Skeletal muscle tissue (tissue), 3 donors: ENCODE measurements at regions not wholly inside any gene's neighbourhood (a gene's known extent, or its start where the extent isn't known, plus 50 kb on each side); places are given as distances from the start of the nearest gene placed in this dataset.

Source experiments
- H3K27ac ChIP-seq: one replicate; pipeline ENCODE4 v1.7.0; 2013; ENCODE audit warnings: mild to moderate bottlenecking, low read depth, low read length, inconsistent platforms
- H3K27me3 ChIP-seq, 3 donors: one replicate each; pipeline ENCODE4 v1.7.0; 2013; ENCODE audit warnings: low read length in 3 of 3; ENCODE audit not compliant: control insufficient read depth in 3 of 3, insufficient read depth in 3 of 3
- H3K36me3 ChIP-seq, 3 donors: one replicate each; pipeline ENCODE4 v1.7.0; 2013; ENCODE audit warnings: low read length in 3 of 3; ENCODE audit not compliant: control insufficient read depth in 3 of 3, insufficient read depth in 3 of 3
- H3K4me1 ChIP-seq, 3 donors: one replicate each; pipeline ENCODE4 v1.7.0; 2013; ENCODE audit warnings: low read length in 3 of 3, mild to moderate bottlenecking in 3 of 3; ENCODE audit not compliant: control insufficient read depth in 3 of 3, insufficient read depth in 3 of 3
- H3K4me3 ChIP-seq, 3 donors: one replicate each; pipeline ENCODE4 v1.7.0; 2013; ENCODE audit warnings: low read length in 3 of 3
- H3K9ac ChIP-seq, 3 donors: one replicate each; pipeline ENCODE4 v1.7.0; 2013; ENCODE audit warnings: low read length in 3 of 3, mild to moderate bottlenecking in 3 of 3, moderate library complexity in 2 of 3, low read depth in 1 of 3
- H3K9me3 ChIP-seq, 3 donors: one replicate each; pipeline ENCODE4 v1.7.0; 2013; ENCODE audit warnings: low read length in 3 of 3; ENCODE audit not compliant: control insufficient read depth in 3 of 3
- donor health status: Osteomylitis.

DNA sequence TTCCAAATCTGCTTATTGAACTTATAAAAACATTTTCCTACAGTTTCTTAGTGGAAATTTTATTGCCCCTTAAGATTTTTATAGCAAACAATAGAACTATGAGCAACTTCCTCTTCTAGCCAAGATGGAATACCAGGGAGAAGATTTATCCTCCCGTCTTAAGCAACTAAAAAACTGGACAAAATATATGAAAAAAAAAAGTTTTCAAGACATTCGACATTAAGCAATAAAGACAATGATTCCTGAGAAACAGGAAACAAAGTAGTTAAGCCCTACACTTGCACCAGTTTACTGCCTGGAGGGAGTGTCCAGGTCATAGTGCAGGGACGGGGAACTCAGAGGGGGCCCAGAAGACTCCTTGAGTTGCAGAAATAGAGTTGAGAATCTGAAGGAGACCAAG lies 516.1 kb upstream of the DIPK2B start:
- Histone ChIP-seq H3K4me3 (no peak overlapping the region), H3K36me3 (no peaks in the 10 kb centered on the region), H3K27me3 (no peaks in the 10 kb centered on the region), H3K9ac (no peak overlapping the region), H3K4me1 (no peaks in the 10 kb centered on the region), H3K9me3 (no peaks in the 10 kb centered on the region), H3K27ac (no peak overlapping the region)

DNA sequence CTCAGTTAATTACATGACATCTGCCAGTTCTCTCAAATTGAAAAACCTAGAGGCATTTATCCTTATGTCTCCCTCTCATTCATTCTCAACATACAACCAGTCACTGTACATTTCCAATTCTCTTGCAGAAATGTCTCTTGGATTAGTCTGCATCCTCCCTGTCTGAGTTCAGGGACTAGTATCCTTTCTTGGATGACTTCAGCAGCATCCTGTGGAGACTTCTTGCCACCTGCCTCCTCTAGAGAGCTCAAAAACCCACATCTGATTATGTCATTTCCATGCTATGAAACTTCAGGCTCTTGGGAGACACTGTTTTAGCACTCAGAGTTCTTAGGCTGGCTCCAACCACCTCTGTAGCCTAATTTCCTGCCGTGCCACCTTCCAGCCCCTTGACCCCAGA lies 515.1 kb upstream of the DIPK2B start:
- Histone ChIP-seq H3K9me3 (no peaks in the 10 kb centered on the region), H3K36me3 (no peaks in the 10 kb centered on the region), H3K4me3 (no peak overlapping the region), H3K9ac (no peak overlapping the region), H3K27ac (no peak overlapping the region), H3K4me1 (no peaks in the 10 kb centered on the region), H3K27me3 (no peaks in the 10 kb centered on the region)

DNA sequence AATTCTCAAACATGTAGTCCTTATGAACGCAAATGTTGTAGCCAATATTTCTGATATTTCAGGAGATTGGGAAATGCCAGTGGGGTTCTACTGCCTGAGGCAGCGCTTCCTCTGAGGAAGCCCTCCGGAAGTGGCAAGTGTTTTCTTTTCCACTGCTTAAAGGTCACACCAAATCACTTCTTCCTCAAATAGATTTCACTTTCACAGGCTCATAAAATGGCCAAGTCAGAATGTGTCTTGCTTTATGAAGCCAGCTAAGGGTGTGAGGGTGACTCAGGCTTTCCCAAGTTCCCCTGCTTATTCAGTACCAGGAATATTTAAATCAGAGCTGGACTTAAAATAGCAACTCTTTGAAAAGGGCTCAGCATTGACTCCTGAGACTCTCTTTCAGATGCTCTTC lies 514.2 kb upstream of the DIPK2B start:
- no peak overlapping the region for H3K27ac ChIP-seq
- H3K9ac ChIP-seq = no peak overlapping the region

DNA sequence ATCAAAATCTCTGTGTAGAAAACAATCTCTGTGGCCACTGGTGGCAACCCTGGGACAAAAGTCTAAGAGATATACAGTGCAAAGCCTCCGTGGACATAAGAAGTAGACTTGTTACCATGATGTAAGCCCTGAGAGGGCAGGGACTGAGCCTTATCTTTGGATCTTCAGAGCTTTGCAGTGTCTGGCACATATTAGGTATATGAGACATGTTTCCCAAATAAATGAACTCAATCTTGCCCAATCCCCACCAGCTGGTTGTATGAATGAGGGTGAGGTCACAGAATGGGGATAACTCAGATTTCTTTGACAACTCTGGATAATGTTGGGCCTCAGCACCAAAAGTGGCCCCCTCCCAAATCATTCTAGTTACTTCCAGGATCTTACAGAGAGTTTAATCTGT lies 511.4 kb upstream of the DIPK2B start:
- H3K9ac ChIP-seq = no peak overlapping the region
- H3K4me3 ChIP-seq = no peak overlapping the region
- H3K4me1 ChIP-seq = no peaks in the 10 kb centered on the region
- no peaks in the 10 kb centered on the region for H3K9me3 ChIP-seq
- no peaks in the 10 kb centered on the region for H3K27me3 ChIP-seq
- H3K36me3 ChIP-seq = no peaks in the 10 kb centered on the region
- H3K27ac ChIP-seq = no peak overlapping the region

More for the DNA sequence above, 514.2 kb upstream of the DIPK2B start:
- Histone ChIP-seq H3K4me1 (no peaks in the 10 kb centered on the region), H3K4me3 (no peak overlapping the region), H3K9me3 (no peaks in the 10 kb centered on the region), H3K36me3 (no peaks in the 10 kb centered on the region), H3K27me3 (no peaks in the 10 kb centered on the region)

DNA sequence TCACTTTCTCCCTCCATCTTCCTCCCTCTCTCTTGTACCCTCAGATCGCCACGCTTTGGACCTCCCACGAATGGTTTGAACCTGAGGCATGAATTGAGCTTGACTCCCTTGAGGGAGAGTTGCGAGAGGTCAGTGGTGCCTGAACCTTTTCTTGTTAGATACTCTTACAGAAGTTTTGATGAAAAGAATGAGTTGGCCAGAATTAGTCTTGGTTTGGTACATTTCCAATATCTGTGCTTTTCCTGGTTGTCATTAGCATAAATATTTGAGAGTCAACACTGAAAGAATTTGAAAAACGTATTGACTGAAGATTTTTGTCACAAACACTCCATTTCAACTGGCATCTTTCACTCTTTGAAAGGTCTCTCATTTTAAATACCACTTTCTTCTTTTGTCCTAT lies 510.6 kb upstream of the DIPK2B start:
- H3K9me3 ChIP-seq = no peaks in the 10 kb centered on the region
- H3K27ac ChIP-seq = no peak overlapping the region
- no peak overlapping the region for H3K4me3 ChIP-seq
- no peak overlapping the region for H3K9ac ChIP-seq
- no peaks in the 10 kb centered on the region for H3K27me3 ChIP-seq
- H3K4me1 ChIP-seq = no peaks in the 10 kb centered on the region
- H3K36me3 ChIP-seq = no peaks in the 10 kb centered on the region

DNA sequence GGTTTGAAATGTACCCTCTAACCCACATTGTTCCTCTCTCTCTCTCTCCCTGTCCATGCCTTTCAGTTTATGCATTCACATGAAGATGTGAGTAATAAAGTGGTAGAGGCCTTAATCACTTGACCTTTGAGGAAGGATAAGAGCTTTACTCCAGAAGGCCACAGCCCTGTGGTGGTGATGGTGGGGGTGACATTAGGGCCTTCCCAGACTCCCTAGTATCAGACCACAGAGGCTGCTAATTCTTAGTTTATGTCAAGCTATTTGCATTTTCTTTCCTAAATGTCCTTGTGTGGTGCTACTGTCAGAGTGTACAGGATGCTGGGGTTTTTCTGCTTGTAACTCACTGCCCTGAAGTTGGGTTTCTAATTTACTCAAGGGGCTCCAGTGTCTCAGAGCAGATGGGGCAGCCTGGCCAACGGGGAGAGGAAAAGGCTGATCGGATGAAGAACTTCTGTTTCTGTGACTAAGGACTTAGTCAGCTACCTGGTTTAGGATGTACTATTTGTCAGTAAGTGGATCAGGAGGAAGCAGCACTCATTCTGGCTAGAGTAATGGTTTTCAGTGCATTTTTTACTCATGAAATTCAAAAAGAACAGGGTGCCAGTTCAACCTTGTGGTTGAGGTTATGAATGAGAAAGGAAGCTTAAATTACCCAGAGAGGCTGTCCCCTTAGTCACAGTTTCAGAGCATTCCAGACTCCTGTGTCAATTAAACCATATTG lies 509.6 kb upstream of the DIPK2B start:
- Histone ChIP-seq H3K27me3 (no peaks in the 10 kb centered on the region), H3K4me1 (no peaks in the 10 kb centered on the region), H3K9ac (no peak overlapping the region), H3K27ac (no peak overlapping the region), H3K36me3 (no peaks in the 10 kb centered on the region), H3K4me3 (no peak overlapping the region), H3K9me3 (no peaks in the 10 kb centered on the region)

DNA sequence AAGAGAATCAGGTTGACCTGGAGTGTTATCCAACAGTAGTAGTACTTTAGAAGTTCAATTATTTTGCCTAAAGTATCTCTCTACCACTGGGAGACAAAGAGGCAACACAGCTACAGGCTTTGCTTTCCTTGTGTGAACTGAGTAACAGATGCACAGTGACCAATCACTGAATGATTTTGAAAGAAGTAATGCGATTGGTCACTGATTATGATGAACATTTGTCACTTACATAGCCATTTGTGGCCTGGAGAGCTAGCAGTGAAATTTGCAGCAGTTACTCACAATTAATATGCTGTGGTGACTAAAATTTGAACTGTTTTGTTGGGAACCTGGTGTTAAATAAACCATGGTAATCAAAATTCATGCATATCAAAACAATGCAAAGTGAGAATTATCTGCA lies 508.7 kb upstream of the DIPK2B start:
- Histone ChIP-seq H3K27me3 (no peaks in the 10 kb centered on the region), H3K27ac (no peak overlapping the region), H3K36me3 (no peaks in the 10 kb centered on the region), H3K9me3 (no peaks in the 10 kb centered on the region), H3K4me3 (no peak overlapping the region), H3K4me1 (no peaks in the 10 kb centered on the region), H3K9ac (no peak overlapping the region)

DNA sequence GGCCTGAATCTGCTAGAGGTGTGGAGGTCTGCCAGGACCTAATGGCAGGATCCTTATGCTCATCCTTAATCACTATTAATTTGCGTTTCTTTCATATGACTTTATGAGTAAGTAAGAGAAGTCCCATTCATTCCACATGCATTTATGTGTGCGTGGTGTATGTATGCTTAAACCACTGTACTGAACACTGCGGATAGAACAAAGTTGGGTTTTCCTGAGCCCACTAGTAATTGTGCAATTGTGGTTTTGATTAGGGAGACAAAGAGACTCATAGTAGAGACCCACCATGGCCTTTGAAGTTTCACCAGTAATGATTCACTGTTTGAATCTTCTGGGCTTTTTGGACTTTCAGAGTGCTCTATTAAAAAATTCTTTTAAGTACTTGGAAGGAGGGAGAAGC lies 498.5 kb upstream of the DIPK2B start:
- Histone ChIP-seq H3K4me1 (no peaks in the 10 kb centered on the region), H3K9me3 (no peaks in the 10 kb centered on the region), H3K9ac (no peak overlapping the region), H3K36me3 (no peaks in the 10 kb centered on the region), H3K27ac (no peak overlapping the region), H3K4me3 (no peak overlapping the region), H3K27me3 (no peaks in the 10 kb centered on the region)

DNA sequence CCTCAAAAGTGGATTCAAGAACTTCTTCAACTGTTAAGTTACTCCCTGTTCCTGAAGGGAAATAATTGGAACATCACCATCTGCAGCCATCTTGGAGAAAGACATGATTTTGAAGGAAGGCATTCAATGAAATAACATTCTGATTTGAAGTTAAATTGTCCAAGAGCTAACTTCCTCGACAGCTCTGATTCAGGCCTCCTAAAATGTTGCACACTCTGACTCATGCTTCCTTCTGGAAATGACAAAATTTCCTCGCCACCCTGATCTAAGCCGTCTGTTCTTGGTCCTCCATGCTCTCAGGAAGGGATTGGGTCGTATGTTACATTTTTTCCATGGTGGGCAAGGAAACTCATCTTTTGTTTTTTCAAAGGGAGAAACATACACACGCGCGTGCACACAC lies 496.9 kb upstream of the DIPK2B start:
- H3K27ac ChIP-seq = no peak overlapping the region
- H3K36me3 ChIP-seq = no peaks in the 10 kb centered on the region
- no peak overlapping the region for H3K4me3 ChIP-seq
- no peaks in the 10 kb centered on the region for H3K27me3 ChIP-seq
- H3K9me3 ChIP-seq = no peaks in the 10 kb centered on the region
- H3K4me1 ChIP-seq = no peaks in the 10 kb centered on the region
- no peak overlapping the region for H3K9ac ChIP-seq

DNA sequence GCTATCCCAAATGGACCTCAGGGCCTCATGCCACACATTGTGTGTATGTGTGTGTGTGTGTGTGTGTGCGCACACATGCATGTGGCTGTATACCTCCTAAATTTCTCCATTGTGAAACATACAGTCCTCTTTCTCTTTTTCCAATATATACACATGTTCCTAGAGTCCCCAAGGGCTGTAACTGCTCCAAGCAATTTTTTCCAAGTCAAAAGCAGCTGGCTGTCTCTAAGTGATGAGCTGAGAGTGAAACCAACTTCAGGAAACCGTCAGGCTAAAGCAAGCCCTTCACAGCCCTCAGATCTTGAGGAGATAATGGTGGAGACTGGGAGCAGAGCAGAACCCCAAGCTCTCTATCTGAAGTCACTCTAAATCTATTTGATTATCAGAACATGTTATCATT lies 496.1 kb upstream of the DIPK2B start:
- Histone ChIP-seq H3K27ac (no peak overlapping the region), H3K4me3 (no peak overlapping the region), H3K4me1 (no peaks in the 10 kb centered on the region), H3K36me3 (no peaks in the 10 kb centered on the region), H3K9ac (no peak overlapping the region), H3K9me3 (no peaks in the 10 kb centered on the region), H3K27me3 (no peaks in the 10 kb centered on the region)
